HG03378 (cell line): ENCODE measurements at regions not wholly inside any gene's neighbourhood (a gene's known extent, or its start where the extent isn't known, plus 50 kb on each side); places are given as distances from the start of the nearest gene placed in this dataset.
A peak's percentile ranks its signal among the peaks of the same experiment; 100 is the strongest.

Experiments
- ATAC-seq: cut with Tn5 transposase; IDR thresholded peaks from one replicate; pipeline ENCODE4 v1.9.1; 2021; ENCODE audit warnings: mild to moderate bottlenecking, moderate library complexity; ENCODE audit not compliant: unreplicated experiment

- no peak for ATAC-seq
Observed at GRCh38 chr15:98506711-98507110, 141.6 kb upstream of the IGF1R start.

GRCh38 chr15:98513428-98513986 is 134.8 kb upstream of the IGF1R start:
- ATAC-seq: no peak

GRCh38 chr15:98514034-98514622 is 134.2 kb upstream of the IGF1R start:
- no peak for ATAC-seq

- ATAC-seq: peak; percentile 85
Observed at GRCh38 chr15:98518823-98519561, 129.3 kb upstream of the IGF1R start.

GRCh38 chr15:98519767-98520550 is 128.4 kb upstream of the IGF1R start:
- no peak for ATAC-seq

- no peak for ATAC-seq
Observed at GRCh38 chr15:98522127-98522526, 126.2 kb upstream of the IGF1R start.

- no peak for ATAC-seq
Observed at GRCh38 chr15:98523912-98524662, 124.3 kb upstream of the IGF1R start.

- ATAC-seq: no peak
Observed at GRCh38 chr15:98524838-98525660, 123.3 kb upstream of the IGF1R start.

GRCh38 chr15:98525661-98526001 is 122.7 kb upstream of the IGF1R start:
- ATAC-seq: no peak

- ATAC-seq: no peak
Observed at GRCh38 chr15:98526094-98526493, 122.2 kb upstream of the IGF1R start.

GRCh38 chr15:98528046-98528725 is 120.2 kb upstream of the IGF1R start:
- no peak for ATAC-seq

GRCh38 chr15:98529205-98530145 is 118.9 kb upstream of the IGF1R start:
- ATAC-seq: no peak

- ATAC-seq: no peak
Observed at GRCh38 chr15:98530570-98530969, 117.8 kb upstream of the IGF1R start.

GRCh38 chr15:98532063-98532462 is 116.3 kb upstream of the IGF1R start:
- ATAC-seq: no peak

GRCh38 chr15:98536976-98537375 is 111.4 kb upstream of the IGF1R start:
- ATAC-seq: no peak

- ATAC-seq: no peak
Observed at GRCh38 chr15:98537516-98538060, 110.8 kb upstream of the IGF1R start.

- ATAC-seq: no peak
Observed at GRCh38 chr15:98541519-98541918, 106.8 kb upstream of the IGF1R start.

- no peak for ATAC-seq
Observed at GRCh38 chr15:98543237-98543636, 105.1 kb upstream of the IGF1R start.
